CD8-positive, alpha-beta memory T cell (primary cell): ENCODE measurements at regions not wholly inside any gene's neighbourhood (a gene's known extent, or its start where the extent isn't known, plus 50 kb on each side); places are given as distances from the start of the nearest gene placed in this dataset.

ENCODE experiments used
- CTCF ChIA-PET: fragments of 350-600 bp; sonication (Branson Sonifier 250); formaldehyde crosslinking; loops from one replicate; lab custom pipeline; 2021; ENCODE audit warnings: antibody characterized with exemption; lab: Charles Lee
- POLR2A ChIA-PET: fragments of 350-600 bp; sonication (Branson Sonifier 250); formaldehyde crosslinking; loops from one replicate; lab custom pipeline; 2021; ENCODE audit warnings: antibody characterized with exemption; lab: Charles Lee
- DNase-seq, 5 donors: peaks; one replicate each; pipeline versions ENCODE4 v3.0.0 to v3.0.0-alpha.2; 2020 to 2022; ENCODE audit warnings: mixed read lengths in 1 of 5
- H3K27ac ChIP-seq: one replicate; pipeline ENCODE4 v1.7.0; 2013; ENCODE audit warnings: low read depth, mild to moderate bottlenecking, low read length, moderate library complexity
- H3K27me3 ChIP-seq: 2 replicates; pipeline ENCODE4 v1.7.0; 2013; ENCODE audit warnings: low read length, mild to moderate bottlenecking; ENCODE audit not compliant: insufficient read depth, poor library complexity, severe bottlenecking
- H3K36me3 ChIP-seq: 2 replicates; pipeline ENCODE4 v1.7.0; 2013; ENCODE audit warnings: mild to moderate bottlenecking, low read length, moderate library complexity; ENCODE audit not compliant: insufficient read depth
- H3K4me1 ChIP-seq: 2 replicates; pipeline ENCODE4 v1.7.0; 2013; ENCODE audit warnings: mild to moderate bottlenecking, low read length, moderate library complexity; ENCODE audit not compliant: insufficient read depth
- H3K4me3 ChIP-seq: 2 replicates; pipeline ENCODE4 v1.7.0; 2013; ENCODE audit warnings: mild to moderate bottlenecking, low read length
- H3K9me3 ChIP-seq: 2 replicates; pipeline ENCODE4 v1.7.0; 2013; ENCODE audit warnings: mild to moderate bottlenecking, low read length
- H3K27ac Mint-ChIP-seq, 8 donors: one replicate each; pipeline ENCODE4 v1.8.0; 2020 to 2021; ENCODE audit warnings: mixed read lengths in 8 of 8, mild to moderate bottlenecking in 6 of 8, inconsistent platforms in 3 of 8, moderate library complexity in 3 of 8
- H3K27me3 Mint-ChIP-seq, 2 donors: one replicate each; pipeline ENCODE4 v1.8.0; 2020 to 2021; ENCODE audit warnings: mixed read lengths in 2 of 2, mild to moderate bottlenecking in 1 of 2, moderate library complexity in 1 of 2
- H3K36me3 Mint-ChIP-seq, 3 donors: one replicate each; pipeline ENCODE4 v1.8.0; 2020 to 2021; ENCODE audit warnings: mixed read lengths in 3 of 3, inconsistent platforms in 1 of 3, mild to moderate bottlenecking in 1 of 3
- H3K4me1 Mint-ChIP-seq, 3 donors: one replicate each; pipeline ENCODE4 v1.8.0; 2020 to 2021; ENCODE audit warnings: mixed read lengths in 3 of 3, inconsistent platforms in 1 of 3, mild to moderate bottlenecking in 1 of 3
- H3K4me3 Mint-ChIP-seq, 7 donors: one replicate each; pipeline ENCODE4 v1.8.0; 2020 to 2021; ENCODE audit warnings: mixed read lengths in 7 of 7, mild to moderate bottlenecking in 6 of 7, moderate library complexity in 4 of 7, inconsistent platforms in 2 of 7
- H3K9me3 Mint-ChIP-seq, 5 donors: one replicate each; pipeline ENCODE4 v1.8.0; 2020 to 2022; ENCODE audit warnings: mixed read lengths in 5 of 5, mild to moderate bottlenecking in 3 of 5, moderate library complexity in 2 of 5, inconsistent platforms in 1 of 5

GRCh38 chr2:183427558-183427957, 303.3 kb downstream of the NUP35 start:
- Mint-ChIP-seq H3K36me3 (no peaks in the 10 kb centered on the region), H3K4me3 (no peak overlapping the region), H3K9me3 (peaks cover 22 to 32% (median 29%) of the 10 kb centered on the region in 5 donors), H3K27ac (no peak overlapping the region), H3K4me1 (no peaks in the 10 kb centered on the region), H3K27me3 (no peaks in the 10 kb centered on the region)
- DNase-seq = no peak
- ChIA-PET POLR2A (no interaction called here), CTCF (no interaction called here)
- no peak overlapping the region for H3K27ac ChIP-seq
- H3K4me1 ChIP-seq = no peaks in the 10 kb centered on the region
- H3K4me3 ChIP-seq = no peak overlapping the region
- no peaks in the 10 kb centered on the region for H3K36me3 ChIP-seq
- no peaks in the 10 kb centered on the region for H3K9me3 ChIP-seq
- no peaks in the 10 kb centered on the region for H3K27me3 ChIP-seq

DNA sequence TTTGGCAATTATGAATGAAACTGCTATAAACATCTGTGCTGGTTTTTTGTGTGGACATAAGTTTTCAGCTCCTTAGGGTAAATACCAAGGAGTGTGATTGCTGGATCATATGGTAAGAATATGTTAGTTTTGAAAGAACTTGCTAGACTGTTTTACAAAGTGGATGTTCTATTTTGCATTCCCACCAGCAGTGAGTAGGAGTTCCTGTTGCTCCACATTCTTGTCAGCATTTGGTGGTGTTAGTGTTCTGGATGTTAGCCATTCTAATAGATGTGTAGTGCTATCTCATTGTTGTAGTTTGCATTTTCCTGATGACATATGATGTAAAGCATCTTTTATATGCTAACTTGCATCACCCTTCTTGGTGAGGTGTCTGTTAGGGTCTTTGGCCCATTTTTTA, 304.6 kb downstream of the NUP35 start:
- Mint-ChIP-seq H3K27me3 (no peaks in the 10 kb centered on the region), H3K9me3 (peaks cover 24 to 33% (median 27%) of the 10 kb centered on the region in 5 donors), H3K27ac (no peak overlapping the region), H3K36me3 (no peaks in the 10 kb centered on the region), H3K4me3 (no peak overlapping the region), H3K4me1 (no peaks in the 10 kb centered on the region)
- ChIA-PET POLR2A (no interaction called here), CTCF (no interaction called here)
- Histone ChIP-seq H3K27me3 (no peaks in the 10 kb centered on the region), H3K4me1 (no peaks in the 10 kb centered on the region), H3K9me3 (no peaks in the 10 kb centered on the region), H3K4me3 (no peak overlapping the region), H3K27ac (no peak overlapping the region), H3K36me3 (no peaks in the 10 kb centered on the region)
- no peak for DNase-seq

DNA sequence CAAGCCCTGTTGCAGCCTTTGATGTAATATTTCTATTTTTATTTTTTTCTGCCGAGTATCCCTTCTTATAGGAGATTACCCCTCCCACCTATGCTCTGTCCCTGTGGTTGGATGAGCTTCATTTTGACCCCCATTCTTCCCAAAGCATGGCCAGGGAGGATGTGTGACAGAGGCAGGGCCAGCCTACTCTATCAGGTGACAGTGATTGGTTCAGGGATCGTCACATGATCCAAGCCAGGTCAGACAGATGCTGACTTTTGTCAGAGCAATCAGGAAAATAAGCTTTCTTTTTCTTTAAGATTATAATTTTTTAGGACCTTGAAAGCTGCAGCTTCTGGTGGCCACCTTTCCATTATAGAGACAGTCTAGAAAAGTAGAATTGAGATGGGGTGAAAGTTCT, 314.3 kb downstream of the NUP35 start:
- no peak for DNase-seq
- CTCF ChIA-PET = no interaction called here

GRCh38 chr2:183455056-183455455, 330.8 kb downstream of the NUP35 start:
- Mint-ChIP-seq H3K4me3 (no peak overlapping the region), H3K36me3 (no peaks in the 10 kb centered on the region), H3K4me1 (no peaks in the 10 kb centered on the region), H3K9me3 (peaks cover 0 to 33% (median 20%) of the 10 kb centered on the region in 5 donors), H3K27me3 (no peaks in the 10 kb centered on the region), H3K27ac (peak overlapping the region in 1 of 8 donors; percentile 84)
- Histone ChIP-seq H3K4me1 (no peaks in the 10 kb centered on the region), H3K9me3 (no peaks in the 10 kb centered on the region), H3K27ac (no peak overlapping the region), H3K36me3 (no peaks in the 10 kb centered on the region), H3K27me3 (no peaks in the 10 kb centered on the region), H3K4me3 (no peak overlapping the region)
- POLR2A ChIA-PET = no interaction called here
- CTCF ChIA-PET = no interaction called here
- no peak for DNase-seq

More for the DNA sequence above, 314.3 kb downstream of the NUP35 start:
- Mint-ChIP-seq H3K4me1 (no peaks in the 10 kb centered on the region), H3K27me3 (no peaks in the 10 kb centered on the region), H3K36me3 (peaks cover 0 to 2% (median 0%) of the 10 kb centered on the region in 3 donors), H3K27ac (no peak overlapping the region), H3K9me3 (peaks cover 2 to 15% (median 12%) of the 10 kb centered on the region in 5 donors), H3K4me3 (no peak overlapping the region)
- Histone ChIP-seq H3K27me3 (no peaks in the 10 kb centered on the region), H3K36me3 (no peaks in the 10 kb centered on the region), H3K9me3 (no peaks in the 10 kb centered on the region), H3K4me1 (no peaks in the 10 kb centered on the region), H3K4me3 (no peak overlapping the region), H3K27ac (no peak overlapping the region)
- POLR2A ChIA-PET = no interaction called here

GRCh38 chr2:183456177-183456576, 331.9 kb downstream of the NUP35 start:
- Mint-ChIP-seq H3K4me1 (no peaks in the 10 kb centered on the region), H3K9me3 (peaks cover 0 to 26% (median 18%) of the 10 kb centered on the region in 5 donors), H3K4me3 (no peak overlapping the region), H3K27me3 (no peaks in the 10 kb centered on the region), H3K36me3 (no peaks in the 10 kb centered on the region), H3K27ac (no peak overlapping the region)
- Histone ChIP-seq H3K4me3 (no peak overlapping the region), H3K4me1 (no peaks in the 10 kb centered on the region), H3K27ac (no peak overlapping the region), H3K36me3 (no peaks in the 10 kb centered on the region), H3K9me3 (no peaks in the 10 kb centered on the region), H3K27me3 (no peaks in the 10 kb centered on the region)
- no peak for DNase-seq
- POLR2A ChIA-PET = no interaction called here
- CTCF ChIA-PET = no interaction called here

DNA sequence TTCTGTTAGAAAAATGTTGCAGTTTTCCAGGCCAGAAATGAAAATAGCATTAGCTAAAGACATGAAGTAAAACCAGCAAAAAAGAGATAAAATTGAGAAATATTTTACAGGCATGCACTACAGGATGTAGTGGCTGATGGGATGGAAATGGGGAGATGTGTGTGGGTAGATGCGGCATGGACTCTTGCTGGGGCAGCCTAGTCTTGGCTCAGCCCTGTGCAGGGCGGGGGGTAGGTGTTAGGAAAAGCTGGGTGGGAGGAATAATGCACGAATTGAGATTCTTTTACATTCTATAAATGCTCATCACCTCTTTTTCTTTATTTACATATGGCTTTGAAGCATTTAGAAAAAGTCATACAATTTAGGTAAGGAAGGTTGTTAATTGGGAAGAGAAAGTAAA, 334.2 kb downstream of the NUP35 start:
- H3K27me3 Mint-ChIP-seq = no peaks in the 10 kb centered on the region
- no peak overlapping the region for H3K27ac Mint-ChIP-seq
- Histone ChIP-seq H3K27me3 (no peaks in the 10 kb centered on the region), H3K36me3 (no peaks in the 10 kb centered on the region), H3K9me3 (no peaks in the 10 kb centered on the region), H3K4me1 (no peaks in the 10 kb centered on the region), H3K27ac (no peak overlapping the region), H3K4me3 (no peak overlapping the region)
- CTCF ChIA-PET = no interaction called here
- no peaks in the 10 kb centered on the region for H3K4me1 Mint-ChIP-seq
- no peak overlapping the region for H3K4me3 Mint-ChIP-seq
- DNase-seq = no peak
- no peaks in the 10 kb centered on the region for H3K36me3 Mint-ChIP-seq
- POLR2A ChIA-PET = no interaction called here
- H3K9me3 Mint-ChIP-seq = peaks cover 0 to 30% (median 14%) of the 10 kb centered on the region in 5 donors

GRCh38 chr2:183459466-183459865, 335.2 kb downstream of the NUP35 start:
- no peaks in the 10 kb centered on the region for H3K4me1 Mint-ChIP-seq
- H3K27ac Mint-ChIP-seq = no peak overlapping the region
- Histone ChIP-seq H3K27me3 (no peaks in the 10 kb centered on the region), H3K36me3 (no peaks in the 10 kb centered on the region), H3K4me3 (no peak overlapping the region), H3K27ac (no peak overlapping the region), H3K4me1 (no peaks in the 10 kb centered on the region), H3K9me3 (no peaks in the 10 kb centered on the region)
- no peaks in the 10 kb centered on the region for H3K27me3 Mint-ChIP-seq
- POLR2A ChIA-PET = no interaction called here
- H3K9me3 Mint-ChIP-seq = peaks cover 0 to 27% (median 12%) of the 10 kb centered on the region in 5 donors
- H3K4me3 Mint-ChIP-seq = no peak overlapping the region
- CTCF ChIA-PET = no interaction called here
- no peaks in the 10 kb centered on the region for H3K36me3 Mint-ChIP-seq
- no peak for DNase-seq

GRCh38 chr2:183463821-183464220, 339.6 kb downstream of the NUP35 start:
- no peaks in the 10 kb centered on the region for H3K4me1 ChIP-seq
- no peaks in the 10 kb centered on the region for H3K27me3 ChIP-seq
- DNase-seq = no peak
- no peak overlapping the region for H3K4me3 ChIP-seq
- Mint-ChIP-seq H3K36me3 (no peaks in the 10 kb centered on the region), H3K4me1 (no peaks in the 10 kb centered on the region), H3K27ac (no peak overlapping the region), H3K9me3 (peaks cover 0 to 22% (median 7%) of the 10 kb centered on the region in 5 donors), H3K4me3 (no peak overlapping the region), H3K27me3 (peaks cover 0 to 2% of the 10 kb centered on the region in 2 donors)
- ChIA-PET CTCF (no interaction called here), POLR2A (no interaction called here)
- no peaks in the 10 kb centered on the region for H3K9me3 ChIP-seq
- no peak overlapping the region for H3K27ac ChIP-seq
- no peaks in the 10 kb centered on the region for H3K36me3 ChIP-seq

DNA sequence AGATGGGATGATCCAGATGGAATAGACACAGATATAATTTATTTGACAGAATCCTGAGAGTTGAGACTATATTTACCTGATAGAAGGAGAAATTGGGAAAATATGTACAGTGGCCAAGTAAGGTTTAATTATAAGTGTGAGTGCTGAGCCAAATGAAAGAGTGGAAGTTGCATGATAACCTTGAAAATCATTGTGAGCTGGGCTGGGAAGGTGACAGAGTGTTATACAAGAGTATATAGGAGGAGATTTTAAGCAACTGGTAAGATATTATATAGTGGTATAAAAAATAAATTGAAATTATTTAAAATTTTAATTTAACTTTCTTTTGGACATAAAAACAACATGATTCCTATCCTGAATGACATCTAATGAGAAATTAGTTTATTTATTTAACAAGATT, 340.8 kb downstream of the NUP35 start:
- POLR2A ChIA-PET = no interaction called here

More for the DNA sequence above, 340.8 kb downstream of the NUP35 start:
- Histone ChIP-seq H3K9me3 (no peaks in the 10 kb centered on the region), H3K36me3 (no peaks in the 10 kb centered on the region), H3K4me1 (no peaks in the 10 kb centered on the region), H3K4me3 (no peak overlapping the region), H3K27ac (no peak overlapping the region), H3K27me3 (no peaks in the 10 kb centered on the region)
- peaks cover 1 to 29% (median 13%) of the 10 kb centered on the region in 5 donors for H3K9me3 Mint-ChIP-seq
- H3K4me3 Mint-ChIP-seq = no peak overlapping the region
- H3K27ac Mint-ChIP-seq = no peak overlapping the region
- peaks cover 0 to 2% of the 10 kb centered on the region in 2 donors for H3K27me3 Mint-ChIP-seq
- no peak for DNase-seq
- CTCF ChIA-PET = no interaction called here
- peaks cover 0 to 3% (median 0%) of the 10 kb centered on the region in 3 donors for H3K36me3 Mint-ChIP-seq
- H3K4me1 Mint-ChIP-seq = no peaks in the 10 kb centered on the region
